HEK293 (cell line): ENCODE measurements at regions not wholly inside any gene's neighbourhood (a gene's known extent, or its start where the extent isn't known, plus 50 kb on each side); places are given as distances from the start of the nearest gene placed in this dataset.

Experiments used
- CTCF ChIA-PET: fragments of 350-600 bp; formaldehyde crosslinking; extraction: SDS; loops from one replicate; lab custom pipeline; 2021; ENCODE audit warnings: antibody characterized with exemption; lab: Yijun Ruan, JAX
- POLR2A ChIA-PET: fragments of 300-600 bp; formaldehyde crosslinking; extraction: SDS; loops from one replicate; lab custom pipeline; 2020; ENCODE audit warnings: antibody characterized with exemption, inconsistent platforms; lab: Yijun Ruan, JAX
- H3K27ac ChIP-seq: fragments of 200-500 bp; sonication (Bioruptor generic); 2 replicates; pipeline ENCODE4 v1.5.1; 2014; ENCODE audit warnings: low read depth, low read length, control low read depth, inconsistent platforms; ENCODE audit errors: extremely low read depth
- H3K36me3 ChIP-seq, 2 experiments: fragments of 200-500 bp in 1 of 2; sonication (Bioruptor generic) in 1 of 2; 1 replicate in 1 of 2; 2 replicates in 1 of 2; pipeline ENCODE4 v1.5.1; 2014 to 2017; ENCODE audit warnings: inconsistent platforms in 2 of 2, low read length in 2 of 2; ENCODE audit not compliant: control insufficient read depth in 2 of 2, insufficient read depth in 1 of 2
- H3K4me1 ChIP-seq: fragments of 200-500 bp; sonication (Bioruptor generic); 2 replicates; pipeline ENCODE4 v1.5.1; 2014; ENCODE audit warnings: mild to moderate bottlenecking, low read length, inconsistent platforms; ENCODE audit not compliant: control insufficient read depth, insufficient read depth
- H3K4me3 ChIP-seq: 2 replicates; pipeline ENCODE4 v1.5.1; 2011; ENCODE audit warnings: low read depth, mild to moderate bottlenecking, control low read depth, low read length, moderate library complexity
- H3K9me3 ChIP-seq: fragments of 200-500 bp; sonication (Bioruptor generic); 2 replicates; pipeline ENCODE4 v1.5.1; 2014; ENCODE audit warnings: low read depth, low read length, inconsistent platforms; ENCODE audit not compliant: control insufficient read depth, insufficient read depth
- HOXC10 ChIP-seq: sonication (generic); formaldehyde crosslinking; IDR thresholded peaks from 2 replicates; pipeline ENCODE4 v1.8.1; 2023; ENCODE audit warnings: mild to moderate bottlenecking, missing genetic modification reagents
- KLF8 ChIP-seq: fragments of 450-650 bp; formaldehyde crosslinking; IDR thresholded peaks from 2 replicates; pipeline ENCODE4 v1.5.1; 2016; ENCODE audit warnings: missing biosample characterization, missing genetic modification characterization
- MEIS1 ChIP-seq: sonication (generic); formaldehyde crosslinking; IDR thresholded peaks from 2 replicates; pipeline ENCODE4 v1.8.1; 2022; ENCODE audit warnings: missing genetic modification reagents, mild to moderate bottlenecking, borderline replicate concordance
- TRIM28 ChIP-seq: IDR thresholded peaks from 2 replicates; pipeline ENCODE4 v1.6.1; 2011; ENCODE audit warnings: low read length, control low read depth, borderline replicate concordance
- ZBTB1 ChIP-seq: fragments of 450-650 bp; formaldehyde crosslinking; IDR thresholded peaks from 2 replicates; pipeline ENCODE4 v1.5.1; 2016; ENCODE audit warnings: missing biosample characterization, missing genetic modification characterization
- ZEB2 ChIP-seq: fragments of 450-650 bp; formaldehyde crosslinking; IDR thresholded peaks from 2 replicates; pipeline ENCODE4 v1.5.1; 2016; ENCODE audit warnings: missing biosample characterization, missing genetic modification characterization
- ZNF239 ChIP-seq: fragments of 450-650 bp; formaldehyde crosslinking; IDR thresholded peaks from 2 replicates; pipeline ENCODE4 v1.5.1; 2016; ENCODE audit warnings: missing biosample characterization, missing genetic modification characterization
- ZNF362 ChIP-seq: fragments of 450-650 bp; formaldehyde crosslinking; IDR thresholded peaks from 2 replicates; pipeline ENCODE4 v1.5.1; 2016; ENCODE audit warnings: missing biosample characterization, missing genetic modification characterization
- ZNF404 ChIP-seq: fragments of 450-650 bp; formaldehyde crosslinking; IDR thresholded peaks from 2 replicates; pipeline ENCODE4 v1.5.1; 2017; ENCODE audit warnings: missing biosample characterization, missing genetic modification characterization
- ZNF423 ChIP-seq: fragments of 450-650 bp; formaldehyde crosslinking; IDR thresholded peaks from 2 replicates; pipeline ENCODE4 v1.5.1; 2016; ENCODE audit warnings: missing biosample characterization, missing genetic modification characterization
- ZNF530 ChIP-seq: fragments of 450-650 bp; formaldehyde crosslinking; IDR thresholded peaks from 2 replicates; pipeline ENCODE4 v1.5.1; 2016; ENCODE audit warnings: low read depth, missing biosample characterization, missing genetic modification characterization
- ZNF549 ChIP-seq: fragments of 450-650 bp; IDR thresholded peaks from 2 replicates; pipeline ENCODE4 v1.5.1; 2018; ENCODE audit warnings: missing biosample characterization, missing genetic modification characterization, mild to moderate bottlenecking, inconsistent platforms, moderate library complexity
- ZNF621 ChIP-seq: fragments of 450-650 bp; formaldehyde crosslinking; IDR thresholded peaks from 2 replicates; pipeline ENCODE4 v1.5.1; 2017; ENCODE audit warnings: missing biosample characterization, missing genetic modification characterization
- ZNF776 ChIP-seq: fragments of 450-650 bp; formaldehyde crosslinking; IDR thresholded peaks from 2 replicates; pipeline ENCODE4 v1.5.0; 2017; ENCODE audit warnings: missing biosample characterization, missing genetic modification characterization, borderline replicate concordance
- ZNF791 ChIP-seq: fragments of 450-650 bp; formaldehyde crosslinking; IDR thresholded peaks from 2 replicates; pipeline ENCODE4 v1.5.1; 2016; ENCODE audit warnings: missing biosample characterization, missing genetic modification characterization
- ZNF830 ChIP-seq: fragments of 450-650 bp; IDR thresholded peaks from 2 replicates; pipeline ENCODE4 v1.5.0; 2018; ENCODE audit warnings: missing biosample characterization, missing genetic modification characterization, low read depth, mild to moderate bottlenecking, moderate library complexity
- ZSCAN30 ChIP-seq: fragments of 450-650 bp; IDR thresholded peaks from 2 replicates; pipeline ENCODE4 v1.5.1; 2018; ENCODE audit warnings: missing biosample characterization, mild to moderate bottlenecking, missing genetic modification characterization, moderate library complexity
- TF ChIP-seq, protein P1 (sequence below): fragments of 450-650 bp; formaldehyde crosslinking; IDR thresholded peaks from 2 replicates; pipeline ENCODE4 v1.5.1; 2016; ENCODE audit warnings: missing biosample characterization, missing genetic modification characterization, borderline replicate concordance
- TF ChIP-seq, protein P2 (sequence below): fragments of 450-650 bp; formaldehyde crosslinking; IDR thresholded peaks from 2 replicates; pipeline ENCODE4; 2016; ENCODE audit warnings: missing biosample characterization, missing genetic modification characterization
- TF ChIP-seq, protein P3 (sequence below): fragments of 450-650 bp; formaldehyde crosslinking; IDR thresholded peaks from 2 replicates; pipeline ENCODE4 v1.5.1; 2017; ENCODE audit warnings: missing biosample characterization, missing genetic modification characterization

DNA sequence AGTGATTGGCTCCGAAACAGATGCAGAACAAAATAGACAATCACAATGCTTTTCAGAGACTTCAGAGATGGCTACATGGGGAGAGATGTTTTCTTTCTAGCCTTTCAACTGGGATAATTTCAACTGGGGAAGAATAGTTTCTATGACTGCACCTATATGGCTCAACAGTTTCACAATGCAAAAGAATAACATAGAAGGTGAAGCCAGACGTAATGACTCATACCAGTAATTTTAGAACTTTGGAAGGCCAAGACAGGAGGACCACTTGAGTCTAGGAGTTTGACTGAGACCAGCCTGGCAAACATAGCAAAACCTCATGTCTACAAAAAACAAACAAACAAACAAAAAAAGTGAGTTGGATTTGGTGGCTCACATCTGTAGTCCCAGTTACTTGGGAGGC lies 180.2 kb upstream of the CHL1 start:
- no peak overlapping the region for H3K4me3 ChIP-seq
- no peak for TF ChIP-seq ZNF530 (tag by site-specific recombination)
- no peak for TF ChIP-seq MEIS1 (CRISPR knock-in tag)
- TF ChIP-seq, protein P1, sequence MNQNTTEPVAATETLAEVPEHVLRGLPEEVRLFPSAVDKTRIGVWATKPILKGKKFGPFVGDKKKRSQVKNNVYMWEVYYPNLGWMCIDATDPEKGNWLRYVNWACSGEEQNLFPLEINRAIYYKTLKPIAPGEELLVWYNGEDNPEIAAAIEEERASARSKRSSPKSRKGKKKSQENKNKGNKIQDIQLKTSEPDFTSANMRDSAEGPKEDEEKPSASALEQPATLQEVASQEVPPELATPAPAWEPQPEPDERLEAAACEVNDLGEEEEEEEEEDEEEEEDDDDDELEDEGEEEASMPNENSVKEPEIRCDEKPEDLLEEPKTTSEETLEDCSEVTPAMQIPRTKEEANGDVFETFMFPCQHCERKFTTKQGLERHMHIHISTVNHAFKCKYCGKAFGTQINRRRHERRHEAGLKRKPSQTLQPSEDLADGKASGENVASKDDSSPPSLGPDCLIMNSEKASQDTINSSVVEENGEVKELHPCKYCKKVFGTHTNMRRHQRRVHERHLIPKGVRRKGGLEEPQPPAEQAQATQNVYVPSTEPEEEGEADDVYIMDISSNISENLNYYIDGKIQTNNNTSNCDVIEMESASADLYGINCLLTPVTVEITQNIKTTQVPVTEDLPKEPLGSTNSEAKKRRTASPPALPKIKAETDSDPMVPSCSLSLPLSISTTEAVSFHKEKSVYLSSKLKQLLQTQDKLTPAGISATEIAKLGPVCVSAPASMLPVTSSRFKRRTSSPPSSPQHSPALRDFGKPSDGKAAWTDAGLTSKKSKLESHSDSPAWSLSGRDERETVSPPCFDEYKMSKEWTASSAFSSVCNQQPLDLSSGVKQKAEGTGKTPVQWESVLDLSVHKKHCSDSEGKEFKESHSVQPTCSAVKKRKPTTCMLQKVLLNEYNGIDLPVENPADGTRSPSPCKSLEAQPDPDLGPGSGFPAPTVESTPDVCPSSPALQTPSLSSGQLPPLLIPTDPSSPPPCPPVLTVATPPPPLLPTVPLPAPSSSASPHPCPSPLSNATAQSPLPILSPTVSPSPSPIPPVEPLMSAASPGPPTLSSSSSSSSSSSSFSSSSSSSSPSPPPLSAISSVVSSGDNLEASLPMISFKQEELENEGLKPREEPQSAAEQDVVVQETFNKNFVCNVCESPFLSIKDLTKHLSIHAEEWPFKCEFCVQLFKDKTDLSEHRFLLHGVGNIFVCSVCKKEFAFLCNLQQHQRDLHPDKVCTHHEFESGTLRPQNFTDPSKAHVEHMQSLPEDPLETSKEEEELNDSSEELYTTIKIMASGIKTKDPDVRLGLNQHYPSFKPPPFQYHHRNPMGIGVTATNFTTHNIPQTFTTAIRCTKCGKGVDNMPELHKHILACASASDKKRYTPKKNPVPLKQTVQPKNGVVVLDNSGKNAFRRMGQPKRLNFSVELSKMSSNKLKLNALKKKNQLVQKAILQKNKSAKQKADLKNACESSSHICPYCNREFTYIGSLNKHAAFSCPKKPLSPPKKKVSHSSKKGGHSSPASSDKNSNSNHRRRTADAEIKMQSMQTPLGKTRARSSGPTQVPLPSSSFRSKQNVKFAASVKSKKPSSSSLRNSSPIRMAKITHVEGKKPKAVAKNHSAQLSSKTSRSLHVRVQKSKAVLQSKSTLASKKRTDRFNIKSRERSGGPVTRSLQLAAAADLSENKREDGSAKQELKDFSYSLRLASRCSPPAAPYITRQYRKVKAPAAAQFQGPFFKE (tag by site-specific recombination): no peak
- no peak for TF ChIP-seq ZNF239 (tag by site-specific recombination)
- TF ChIP-seq, protein P2, sequence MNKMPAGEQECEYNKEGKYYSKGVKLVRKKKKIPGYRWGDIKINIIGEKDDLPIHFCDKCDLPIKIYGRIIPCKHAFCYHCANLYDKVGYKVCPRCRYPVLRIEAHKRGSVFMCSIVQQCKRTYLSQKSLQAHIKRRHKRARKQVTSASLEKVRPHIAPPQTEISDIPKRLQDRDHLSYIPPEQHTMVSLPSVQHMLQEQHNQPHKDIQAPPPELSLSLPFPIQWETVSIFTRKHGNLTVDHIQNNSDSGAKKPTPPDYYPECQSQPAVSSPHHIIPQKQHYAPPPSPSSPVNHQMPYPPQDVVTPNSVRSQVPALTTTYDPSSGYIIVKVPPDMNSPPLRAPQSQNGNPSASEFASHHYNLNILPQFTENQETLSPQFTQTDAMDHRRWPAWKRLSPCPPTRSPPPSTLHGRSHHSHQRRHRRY (tag by site-specific recombination): no peak
- no peak for TF ChIP-seq KLF8
- TF ChIP-seq ZBTB1 (tag by site-specific recombination): no peak
- no peak for TF ChIP-seq HOXC10 (CRISPR knock-in tag)
- TF ChIP-seq, all 188 proteins: peak for 0
- ChIA-PET POLR2A (no interaction called here), CTCF (no interaction called here)
- Histone ChIP-seq H3K4me1 (no peaks in the 10 kb centered on the region), H3K9me3 (no peaks in the 10 kb centered on the region), H3K36me3 (no peaks in the 10 kb centered on the region), H3K27ac (no peak overlapping the region)

DNA sequence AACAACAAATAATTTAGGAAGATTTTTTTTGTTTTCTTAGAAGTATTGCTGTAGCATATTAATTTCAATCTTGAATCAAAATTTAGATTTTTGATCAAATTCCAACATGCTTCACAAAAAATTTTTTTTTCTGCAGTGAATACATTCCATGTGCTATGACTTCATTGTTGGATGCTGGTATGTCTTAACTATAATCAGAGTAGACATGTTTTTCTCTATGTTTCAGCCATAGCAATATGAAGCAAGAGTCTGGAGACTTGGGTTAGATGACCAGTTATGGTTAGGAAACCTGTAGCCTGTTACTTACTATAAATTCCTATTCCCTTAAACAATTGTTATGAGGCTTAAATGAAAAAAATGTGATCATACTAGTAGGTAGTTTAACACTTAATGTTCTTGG lies 176.1 kb upstream of the CHL1 start:
- Histone ChIP-seq H3K9me3 (no peaks in the 10 kb centered on the region), H3K27ac (no peak overlapping the region), H3K4me3 (no peak overlapping the region), H3K4me1 (no peaks in the 10 kb centered on the region), H3K36me3 (no peaks in the 10 kb centered on the region)
- POLR2A ChIA-PET: no interaction called here
- CTCF ChIA-PET: no interaction called here
- TF ChIP-seq ZNF830 (tag by site-specific recombination) (no peak), ZNF404 (tag by site-specific recombination) (no peak), ZEB2 (tag by site-specific recombination) (no peak), ZNF791 (tag by site-specific recombination) (no peak), HOXC10 (CRISPR knock-in tag) (no peak), ZNF776 (tag by site-specific recombination) (no peak), ZNF362 (tag by site-specific recombination) (no peak), ZNF621 (no peak), TRIM28 (no peak), ZNF423 (tag by site-specific recombination) (no peak), ZSCAN30 (tag by site-specific recombination) (no peak), ZNF549 (tag by site-specific recombination) (no peak)
- TF ChIP-seq, protein P1 (tag by site-specific recombination): no peak
- TF ChIP-seq, protein P3, sequence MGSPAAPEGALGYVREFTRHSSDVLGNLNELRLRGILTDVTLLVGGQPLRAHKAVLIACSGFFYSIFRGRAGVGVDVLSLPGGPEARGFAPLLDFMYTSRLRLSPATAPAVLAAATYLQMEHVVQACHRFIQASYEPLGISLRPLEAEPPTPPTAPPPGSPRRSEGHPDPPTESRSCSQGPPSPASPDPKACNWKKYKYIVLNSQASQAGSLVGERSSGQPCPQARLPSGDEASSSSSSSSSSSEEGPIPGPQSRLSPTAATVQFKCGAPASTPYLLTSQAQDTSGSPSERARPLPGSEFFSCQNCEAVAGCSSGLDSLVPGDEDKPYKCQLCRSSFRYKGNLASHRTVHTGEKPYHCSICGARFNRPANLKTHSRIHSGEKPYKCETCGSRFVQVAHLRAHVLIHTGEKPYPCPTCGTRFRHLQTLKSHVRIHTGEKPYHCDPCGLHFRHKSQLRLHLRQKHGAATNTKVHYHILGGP (tag by site-specific recombination): no peak
